GM23338 (cell line): ENCODE measurements at regions not wholly inside any gene's neighbourhood (a gene's known extent, or its start where the extent isn't known, plus 50 kb on each side); places are given as distances from the start of the nearest gene placed in this dataset.

Experiments
- CTCF ChIP-seq, 2 experiments: fragments of 200-600 bp in 1 of 2; sonication (generic) in 1 of 2; conservative IDR thresholded peaks; 2 replicates each; pipeline versions ENCODE4 v1.5.1 to v1.6.1; 2016 to 2017; ENCODE audit warnings: antibody characterized with exemption in 2 of 2, low read depth in 2 of 2, mild to moderate bottlenecking in 2 of 2, moderate library complexity in 1 of 2
- EZH2 ChIP-seq: fragments of 200-600 bp; sonication (generic); IDR thresholded peaks from one replicate; pipeline ENCODE4 v1.8.0; 2017; ENCODE audit warnings: antibody characterized with exemption, mild to moderate bottlenecking, low read depth; ENCODE audit not compliant: unreplicated experiment
- EZH2phosphoT487 ChIP-seq: fragments of 200-600 bp; sonication (generic); IDR thresholded peaks from one replicate; pipeline ENCODE4 v1.8.1; 2018; ENCODE audit warnings: antibody characterized with exemption; ENCODE audit not compliant: unreplicated experiment
- POLR2AphosphoS5 ChIP-seq: IDR thresholded peaks from 2 replicates; pipeline ENCODE4 v1.6.1; 2016; ENCODE audit warnings: antibody characterized with exemption, low read depth
- REST ChIP-seq: IDR thresholded peaks from one replicate; pipeline ENCODE4 v1.6.1; 2018; ENCODE audit warnings: antibody characterized with exemption; ENCODE audit not compliant: unreplicated experiment
- ZNF331 ChIP-seq: fragments of 250-450 bp; sonication (Bioruptor Pico); IDR thresholded peaks from 2 replicates; pipeline ENCODE4 v1.5.0; 2020; ENCODE audit warnings: low read depth, mild to moderate bottlenecking, moderate library complexity

GRCh38 chr2:139643139-139643538 lies 862.9 kb upstream of the NXPH2 start:
- TF ChIP-seq REST (no peak), CTCF (conservative IDR thresholded peaks at IDR 0.05; ENCODE audit: low read depth in 2 of 2) (no peak), ZNF331 (CRISPR knock-in tag) (no peak), EZH2phosphoT487 (no peak), POLR2AphosphoS5 (no peak), EZH2 (no peak)
